Stimulated activated memory B cell treated with anti-CD40 and anti-IgM and Interleukin-4, amounts not matched to agents 10 μg/mL and 1 μg/mL and 100 μg/mL, for 72 hours (primary cell): ENCODE measurements at regions not wholly inside any gene's neighbourhood (a gene's known extent, or its start where the extent isn't known, plus 50 kb on each side); places are given as distances from the start of the nearest gene placed in this dataset.

Experiments used
- ATAC-seq: fragments of 150-1000 bp; cut with Tn5 transposase; 2 replicates; pipeline ENCODE4 v1.10.0; 2021
- H3K27ac Mint-ChIP-seq: one replicate; pipeline ENCODE4 v1.8.0; 2022; ENCODE audit warnings: mild to moderate bottlenecking, mixed read lengths
- H3K27me3 Mint-ChIP-seq: one replicate; pipeline ENCODE4 v1.8.0; 2022; ENCODE audit warnings: mixed read lengths
- H3K36me3 Mint-ChIP-seq: one replicate; pipeline ENCODE4 v1.8.0; 2022; ENCODE audit warnings: mixed read lengths
- H3K4me1 Mint-ChIP-seq: one replicate; pipeline ENCODE4 v1.8.0; 2022; ENCODE audit warnings: mixed read lengths
- H3K4me3 Mint-ChIP-seq: one replicate; pipeline ENCODE4 v1.8.0; 2022; ENCODE audit warnings: mild to moderate bottlenecking, moderate library complexity, mixed read lengths
- H3K9me3 Mint-ChIP-seq: one replicate; pipeline ENCODE4 v1.8.0; 2022; ENCODE audit warnings: mixed read lengths

DNA sequence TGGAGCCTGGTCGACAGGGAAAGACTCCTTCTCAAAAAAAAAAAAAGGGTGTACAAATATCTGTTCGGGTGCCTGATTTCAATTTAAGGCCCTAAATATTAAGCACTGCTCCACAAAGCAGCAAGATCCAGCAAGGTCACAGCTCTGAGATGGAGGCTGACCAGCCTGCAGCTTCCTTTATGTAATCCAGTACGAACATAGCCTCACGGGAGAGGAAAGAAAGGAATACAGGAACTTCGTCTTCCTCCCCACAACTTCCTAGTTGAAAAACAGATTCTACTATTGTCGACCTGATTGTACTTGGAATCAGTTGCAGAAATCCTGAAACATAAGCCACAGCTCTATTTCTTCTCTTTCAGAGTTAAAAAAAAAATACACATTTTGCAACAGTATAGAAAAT, 53.5 kb upstream of the TBC1D9 start:
- Mint-ChIP-seq H3K4me3 (no peak overlapping the region), H3K9me3 (peaks cover 8% of the 10 kb centered on the region), H3K36me3 (peaks cover 6% of the 10 kb centered on the region)

DNA sequence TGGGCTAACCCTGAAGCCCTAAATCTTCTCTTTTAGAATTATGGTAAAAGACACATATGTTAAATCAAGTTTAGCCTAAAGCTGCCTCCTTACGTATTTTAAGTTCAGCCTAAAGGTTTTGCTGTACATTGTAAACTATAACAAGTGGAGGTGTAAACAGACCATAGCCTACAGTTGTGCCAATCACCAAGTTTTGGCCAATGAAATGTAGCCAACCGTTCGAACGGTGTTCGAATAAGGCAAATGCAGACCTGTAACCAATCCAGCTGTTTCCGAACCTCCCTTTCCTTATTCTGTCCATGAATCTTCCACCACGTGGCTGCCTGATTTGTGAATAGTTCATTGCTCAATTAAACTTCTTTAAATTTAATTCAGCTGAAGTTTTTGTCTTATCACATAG, 52.1 kb upstream of the TBC1D9 start:
- Mint-ChIP-seq H3K27me3 (no peaks in the 10 kb centered on the region), H3K27ac (peak overlapping the region; percentile 90), H3K4me3 (no peak overlapping the region), H3K36me3 (peaks cover 6% of the 10 kb centered on the region), H3K9me3 (peaks cover 8% of the 10 kb centered on the region), H3K4me1 (peaks cover 74% of the 10 kb centered on the region)
- no peak for ATAC-seq

More for the DNA sequence above, 53.5 kb upstream of the TBC1D9 start:
- H3K4me1 Mint-ChIP-seq, result peaks cover 76% of the 10 kb centered on the region
- H3K27me3 Mint-ChIP-seq, result no peaks in the 10 kb centered on the region
- H3K27ac Mint-ChIP-seq, result peak overlapping the region; percentile 90
- ATAC-seq, result no peak

DNA sequence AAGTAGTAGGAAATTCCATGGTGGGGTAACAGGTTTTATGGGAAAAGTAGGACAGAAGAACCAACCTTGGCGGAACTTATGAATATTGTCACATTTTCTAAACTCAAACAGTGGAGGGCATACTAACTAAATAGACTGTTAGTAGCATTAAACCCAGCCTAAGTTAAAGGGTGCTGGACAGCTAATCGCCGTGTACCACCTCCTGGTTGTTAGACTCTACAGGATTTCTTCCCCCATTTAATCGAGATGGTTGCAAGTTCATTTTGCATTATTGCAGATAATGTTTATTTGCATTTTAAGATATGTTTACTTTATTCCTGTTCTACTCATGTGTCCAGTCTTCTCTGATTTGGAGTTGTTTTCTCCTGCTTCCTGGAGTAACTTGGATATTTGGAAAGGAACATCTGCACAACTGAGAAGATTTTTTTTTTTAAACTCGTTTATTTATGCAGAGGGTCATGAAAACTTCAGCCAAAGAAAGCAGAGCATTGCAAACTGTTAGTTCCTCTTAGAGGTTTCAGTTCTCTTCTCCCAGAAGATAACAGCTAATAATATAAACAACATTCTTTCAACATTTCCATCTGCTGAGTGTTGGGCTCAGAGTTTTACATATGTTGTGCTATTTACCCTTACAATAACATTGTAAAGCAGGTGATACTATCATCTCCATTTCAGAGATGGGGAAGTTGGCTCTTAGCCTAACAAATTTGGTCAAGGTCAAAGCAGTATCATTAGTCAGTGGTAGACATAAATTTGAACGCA, 51.5 kb upstream of the TBC1D9 start:
- peak overlapping the region; percentile 90 for H3K27ac Mint-ChIP-seq
- no peaks in the 10 kb centered on the region for H3K27me3 Mint-ChIP-seq
- H3K4me3 Mint-ChIP-seq, result peak overlapping the region; percentile 58
- peak; percentile 94 for ATAC-seq
- peaks cover 8% of the 10 kb centered on the region for H3K9me3 Mint-ChIP-seq
- peaks cover 6% of the 10 kb centered on the region for H3K36me3 Mint-ChIP-seq
- peaks cover 79% of the 10 kb centered on the region for H3K4me1 Mint-ChIP-seq

DNA sequence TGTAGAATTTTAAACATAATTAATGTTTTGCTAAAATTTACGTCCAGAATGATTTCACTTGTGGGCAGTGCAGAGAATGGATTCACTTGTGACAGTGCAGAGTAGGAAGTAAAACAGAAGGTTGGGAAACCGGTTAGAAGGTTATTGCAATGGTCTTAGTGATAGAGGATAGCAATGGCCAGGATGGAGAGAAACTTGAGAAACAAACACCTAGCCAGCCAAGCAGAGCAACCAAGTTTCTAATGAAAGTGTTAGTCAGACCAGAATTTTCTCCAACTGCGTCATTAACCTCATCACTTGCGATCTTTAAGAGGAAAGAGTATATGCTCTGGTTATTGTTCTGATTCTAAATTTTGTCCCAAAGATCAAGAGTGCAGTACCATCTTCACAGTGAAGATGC, 50.0 kb upstream of the TBC1D9 start:
- Mint-ChIP-seq H3K4me1 (peaks cover 84% of the 10 kb centered on the region), H3K27me3 (no peaks in the 10 kb centered on the region), H3K4me3 (peak overlapping the region; percentile 31), H3K27ac (peak overlapping the region; percentile 90), H3K36me3 (peaks cover 6% of the 10 kb centered on the region), H3K9me3 (peaks cover 8% of the 10 kb centered on the region)
- ATAC-seq, result peak; percentile 82
